Fibroblast of peridontal ligament (primary cell): ENCODE measurements at regions not wholly inside any gene's neighbourhood (a gene's known extent, or its start where the extent isn't known, plus 50 kb on each side); places are given as distances from the start of the nearest gene placed in this dataset.
"Not testable (repeated sequence)": the region's sequence is repeated elsewhere in the genome, so short reads cannot be mapped to it uniquely, and the experiment has no call there.

Experiments
- DNase-seq: peaks from one replicate; pipeline ENCODE4 v3.0.0-alpha.2; 2010; ENCODE audit errors: extremely low read depth

- no peak for DNase-seq
These were observed 105.8 kb upstream of the PDHA1 start for GRCh38 chrX:19237901-19238300.

- no peak for DNase-seq
These were observed 100.3 kb upstream of the PDHA1 start for GRCh38 chrX:19243431-19243830.

GRCh38 chrX:19244921-19245320, 98.8 kb upstream of the PDHA1 start:
- DNase-seq = not testable (repeated sequence)

- DNase-seq = peak; percentile 26
These were observed 97.9 kb upstream of the PDHA1 start for GRCh38 chrX:19245711-19246269.

GRCh38 chrX:19256986-19257385, 86.7 kb upstream of the PDHA1 start:
- no peak for DNase-seq

- not testable (repeated sequence) for DNase-seq
These were observed 82.7 kb upstream of the PDHA1 start for GRCh38 chrX:19261026-19261425.

- DNase-seq = no peak
These were observed 73.0 kb upstream of the PDHA1 start for GRCh38 chrX:19270727-19271126.

GRCh38 chrX:19272452-19272851, 71.3 kb upstream of the PDHA1 start:
- peak; percentile 44 for DNase-seq

- DNase-seq = no peak
These were observed 63.1 kb upstream of the PDHA1 start for GRCh38 chrX:19280636-19281035.

- DNase-seq = no peak
These were observed 62.5 kb upstream of the PDHA1 start for GRCh38 chrX:19281256-19281655.

- no peak for DNase-seq
These were observed 60.0 kb upstream of the PDHA1 start for GRCh38 chrX:19283597-19284339.

- DNase-seq = no peak
These were observed 57.9 kb upstream of the PDHA1 start for GRCh38 chrX:19285857-19286256.

GRCh38 chrX:19291086-19291485, 52.6 kb upstream of the PDHA1 start:
- no peak for DNase-seq

- DNase-seq = no peak
These were observed 50.0 kb upstream of the PDHA1 start for GRCh38 chrX:19293606-19294325.
